Left lung (tissue), 4 donors: ENCODE measurements at regions not wholly inside any gene's neighbourhood (a gene's known extent, or its start where the extent isn't known, plus 50 kb on each side); places are given as distances from the start of the nearest gene placed in this dataset.
A peak's percentile ranks its signal among the peaks of the same experiment; 100 is the strongest.

Source experiments
- ATAC-seq: fragments of 200-7000 bp; cut with Tn5 transposase; one replicate; pipeline ENCODE4 v1.9.1; 2020; ENCODE audit warnings: moderate library complexity
- DNase-seq, 4 donors: peaks; one replicate each; pipeline ENCODE4 v3.0.0-alpha.2; 2013 to 2020
- H3K27ac ChIP-seq, 2 donors: fragments of 200-600 bp; sonication (generic) in 1 of 2; one replicate each; pipeline versions ENCODE4 v1.5.0 to v1.8.0; 2020 to 2021
- H3K27me3 ChIP-seq, 2 donors: fragments of 200-600 bp; sonication (generic) in 1 of 2; one replicate each; pipeline versions ENCODE4 v1.5.0 to v1.8.0; 2020 to 2021
- H3K36me3 ChIP-seq, 2 donors: fragments of 200-600 bp; sonication (generic) in 1 of 2; one replicate each; pipeline versions ENCODE4 v1.5.0 to v1.8.0; 2020 to 2021
- H3K4me1 ChIP-seq, 2 donors: fragments of 200-600 bp; one replicate each; pipeline ENCODE4 v1.8.0; 2021
- H3K4me3 ChIP-seq, 2 donors: fragments of 200-600 bp; sonication (generic) in 1 of 2; one replicate each; pipeline versions ENCODE4 v1.5.0 to v1.8.0; 2020 to 2021; ENCODE audit warnings: mild to moderate bottlenecking in 1 of 2
- H3K9me3 ChIP-seq, 2 donors: fragments of 200-600 bp; sonication (generic) in 1 of 2; one replicate each; pipeline versions ENCODE4 v1.5.0 to v1.8.0; 2020 to 2021
- intact Hi-C, 2 donors: fragments of 100-400 bp; cut with DNase I; formaldehyde crosslinking; loops; one replicate each; pipeline versions ENCODE4 v1.11.2 to v1.14.2; 2022
- TF ChIP-seq, protein P1 (sequence below), 2 donors: fragments of 200-600 bp; sonication (generic) in 1 of 2; IDR thresholded peaks; one replicate each; pipeline versions ENCODE4 v1.5.0 to v1.8.0; 2021; ENCODE audit warnings: antibody characterized with exemption in 2 of 2
- donor health status: DM: no; HTN: yes; CAD: no.
- donor health status: DM: no; HTN: no; CAD: no.

DNA sequence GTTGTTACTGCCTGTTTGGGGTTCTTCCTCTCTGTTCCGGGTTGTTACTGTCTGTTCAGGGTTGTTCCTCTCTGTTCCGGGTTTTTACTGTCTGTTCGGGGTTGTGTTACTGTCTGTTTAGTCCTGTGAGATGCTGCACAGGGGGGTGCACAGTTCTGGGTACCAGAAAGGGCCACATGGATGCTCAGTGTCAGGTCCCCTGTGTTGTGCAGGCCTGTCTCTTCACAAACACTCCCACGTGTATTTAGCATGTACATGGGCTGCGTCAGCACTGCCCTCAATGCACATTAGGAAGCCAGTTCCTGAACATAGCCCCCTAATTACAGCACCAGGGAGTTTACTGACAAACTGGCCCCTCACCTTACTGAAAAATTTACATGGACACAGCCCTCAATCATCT, 118.5 kb downstream of the DLL1 start:
- DNase-seq: peak in 1 of 4 donors; percentile 10
- H3K36me3 ChIP-seq: no peaks in the 10 kb centered on the region
- ATAC-seq: no peak
- no peaks in the 10 kb centered on the region for H3K9me3 ChIP-seq
- no peaks in the 10 kb centered on the region for H3K4me1 ChIP-seq
- H3K27ac ChIP-seq: no peak overlapping the region
- TF ChIP-seq, protein P1, sequence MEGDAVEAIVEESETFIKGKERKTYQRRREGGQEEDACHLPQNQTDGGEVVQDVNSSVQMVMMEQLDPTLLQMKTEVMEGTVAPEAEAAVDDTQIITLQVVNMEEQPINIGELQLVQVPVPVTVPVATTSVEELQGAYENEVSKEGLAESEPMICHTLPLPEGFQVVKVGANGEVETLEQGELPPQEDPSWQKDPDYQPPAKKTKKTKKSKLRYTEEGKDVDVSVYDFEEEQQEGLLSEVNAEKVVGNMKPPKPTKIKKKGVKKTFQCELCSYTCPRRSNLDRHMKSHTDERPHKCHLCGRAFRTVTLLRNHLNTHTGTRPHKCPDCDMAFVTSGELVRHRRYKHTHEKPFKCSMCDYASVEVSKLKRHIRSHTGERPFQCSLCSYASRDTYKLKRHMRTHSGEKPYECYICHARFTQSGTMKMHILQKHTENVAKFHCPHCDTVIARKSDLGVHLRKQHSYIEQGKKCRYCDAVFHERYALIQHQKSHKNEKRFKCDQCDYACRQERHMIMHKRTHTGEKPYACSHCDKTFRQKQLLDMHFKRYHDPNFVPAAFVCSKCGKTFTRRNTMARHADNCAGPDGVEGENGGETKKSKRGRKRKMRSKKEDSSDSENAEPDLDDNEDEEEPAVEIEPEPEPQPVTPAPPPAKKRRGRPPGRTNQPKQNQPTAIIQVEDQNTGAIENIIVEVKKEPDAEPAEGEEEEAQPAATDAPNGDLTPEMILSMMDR (IDR thresholded peaks at IDR 0.05): no peak
- no peaks in the 10 kb centered on the region for H3K27me3 ChIP-seq
- intact Hi-C loops: no loop called here
- H3K4me3 ChIP-seq: no peak overlapping the region

DNA sequence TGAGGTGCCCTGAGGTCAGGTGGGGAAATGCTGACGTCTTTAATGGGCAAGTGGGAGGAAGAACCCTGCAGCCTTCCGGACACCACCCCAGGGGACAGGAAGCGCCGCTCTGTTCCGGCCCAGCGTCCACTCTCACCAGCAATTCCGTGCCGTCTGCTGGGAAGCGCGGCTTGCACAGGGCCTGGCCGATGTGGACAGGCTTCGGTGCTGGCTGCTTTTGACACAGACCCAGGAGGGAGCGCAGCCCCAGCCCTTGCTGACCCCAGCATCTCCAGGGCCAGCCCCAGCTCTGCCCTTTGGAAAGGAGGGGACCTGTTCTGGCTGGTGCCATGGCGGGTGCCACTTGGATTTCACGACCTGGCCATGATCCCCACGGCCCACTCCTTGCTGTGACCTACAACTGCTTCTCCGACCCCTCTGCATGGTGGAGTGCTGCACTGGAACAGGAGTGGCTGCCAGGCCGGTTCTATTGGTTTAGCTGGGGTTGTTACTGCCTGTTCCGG, 123.2 kb downstream of the DLL1 start:
- Histone ChIP-seq H3K27ac (peak overlapping the region in 1 of 2 donors; percentile 68), H3K36me3 (no peaks in the 10 kb centered on the region), H3K4me3 (peak overlapping the region in 1 of 2 donors; percentile 37), H3K9me3 (no peaks in the 10 kb centered on the region), H3K4me1 (no peaks in the 10 kb centered on the region), H3K27me3 (no peaks in the 10 kb centered on the region)
- TF ChIP-seq, protein P1 (IDR thresholded peaks at IDR 0.05): no peak
- intact Hi-C loops: no loop called here
- DNase-seq (peak in 1 of 4 donors; percentile 61), ATAC-seq (no peak)

DNA sequence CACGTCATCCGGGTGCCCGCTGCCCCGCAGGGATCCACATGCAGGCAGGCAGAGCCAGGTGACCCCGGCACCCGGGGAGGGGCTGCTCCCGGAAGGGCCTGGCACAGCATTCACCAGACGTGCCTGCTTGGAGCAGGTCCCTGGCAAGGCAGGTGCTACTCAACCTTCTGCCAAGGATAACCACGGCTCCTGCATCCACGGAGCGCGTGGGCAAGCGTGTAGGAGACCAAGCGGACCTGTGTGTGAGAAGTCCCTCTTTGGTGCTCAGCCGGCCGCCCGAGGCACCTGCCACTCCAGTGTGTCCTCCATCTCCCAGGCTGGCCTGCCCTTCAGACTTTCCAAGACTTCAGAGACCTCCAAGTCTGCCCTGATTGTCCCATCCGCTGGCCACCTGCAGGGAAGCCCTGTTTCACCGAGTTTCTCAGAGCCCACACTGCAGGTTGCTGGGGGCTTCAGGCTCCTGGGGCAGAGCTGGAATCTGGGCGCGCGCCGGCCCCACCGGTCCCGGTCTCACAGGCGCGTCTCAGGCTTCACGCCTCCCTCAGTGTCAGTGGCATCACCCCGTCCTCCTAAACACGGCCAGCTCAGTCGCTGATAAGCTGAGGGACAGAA, 124.3 kb downstream of the DLL1 start:
- intact Hi-C loops: no loop called here
- DNase-seq (peak in 1 of 4 donors; percentile 69), ATAC-seq (no peak)
- H3K27me3 ChIP-seq: no peaks in the 10 kb centered on the region
- no peaks in the 10 kb centered on the region for H3K36me3 ChIP-seq
- TF ChIP-seq, protein P1 (IDR thresholded peaks at IDR 0.05): no peak
- no peak overlapping the region for H3K4me3 ChIP-seq
- no peak overlapping the region for H3K27ac ChIP-seq
- no peaks in the 10 kb centered on the region for H3K9me3 ChIP-seq
- H3K4me1 ChIP-seq: no peaks in the 10 kb centered on the region

DNA sequence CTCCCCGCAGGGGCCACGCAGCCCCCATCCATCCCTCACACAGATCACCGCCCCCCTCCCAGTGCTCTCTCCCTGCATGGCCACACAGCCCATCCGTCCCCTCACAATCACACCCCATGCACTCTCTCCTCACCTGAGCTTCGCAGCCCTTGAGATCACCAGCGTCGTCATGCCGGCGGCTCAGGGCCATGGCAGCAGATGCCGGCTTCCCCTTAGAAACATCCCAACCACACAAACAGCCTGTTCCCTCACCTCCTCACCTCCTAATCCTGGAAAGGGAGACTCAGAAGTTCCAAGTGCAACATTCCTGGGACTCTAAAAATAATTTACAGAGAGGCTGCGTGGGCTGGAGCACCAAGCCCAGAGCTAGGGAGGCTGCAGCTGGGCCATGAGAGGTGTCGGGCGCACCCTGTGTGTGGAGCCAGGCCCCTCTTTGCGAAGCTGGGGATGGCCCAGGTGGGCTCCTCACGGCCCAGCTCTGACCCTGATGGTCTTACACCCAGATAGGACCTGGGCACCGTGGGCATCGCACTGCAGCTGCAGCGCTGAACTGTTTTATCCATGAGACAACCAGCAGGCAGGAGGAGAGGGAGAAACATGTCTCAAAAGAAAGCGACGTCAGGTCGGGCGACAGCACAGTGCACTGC, 125.3 kb downstream of the DLL1 start:
- no peak overlapping the region for H3K4me3 ChIP-seq
- DNase-seq (peak in 2 of 4 donors; percentile 28 to 75), ATAC-seq (no peak)
- no peaks in the 10 kb centered on the region for H3K4me1 ChIP-seq
- no peak overlapping the region for H3K27ac ChIP-seq
- TF ChIP-seq, protein P1 (IDR thresholded peaks at IDR 0.05): no peak
- H3K9me3 ChIP-seq: no peaks in the 10 kb centered on the region
- intact Hi-C loops: no loop called here
- H3K36me3 ChIP-seq: no peaks in the 10 kb centered on the region
- no peaks in the 10 kb centered on the region for H3K27me3 ChIP-seq

DNA sequence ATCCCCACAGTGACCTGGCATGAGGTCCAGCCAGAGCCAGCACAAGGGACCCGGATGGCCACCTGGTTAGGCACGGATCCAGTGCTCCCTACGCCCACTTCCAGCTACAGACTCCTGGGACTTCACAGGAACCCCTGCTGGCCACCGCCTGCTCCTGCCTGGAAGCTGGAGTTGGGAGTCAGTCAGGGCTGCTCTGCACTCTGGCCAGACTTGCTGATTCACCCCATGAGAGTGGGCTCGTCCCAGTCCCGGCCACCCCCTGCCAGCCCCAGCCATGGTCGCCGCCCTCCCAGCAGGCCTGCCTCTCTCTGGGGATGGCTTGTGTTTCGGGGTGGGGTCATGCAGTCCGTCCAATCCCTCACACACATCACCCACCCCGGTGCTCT, 125.8 kb downstream of the DLL1 start:
- Histone ChIP-seq H3K36me3 (no peaks in the 10 kb centered on the region), H3K4me3 (no peak overlapping the region), H3K4me1 (no peaks in the 10 kb centered on the region), H3K9me3 (no peaks in the 10 kb centered on the region), H3K27ac (no peak overlapping the region), H3K27me3 (no peaks in the 10 kb centered on the region)
- TF ChIP-seq, protein P1 (IDR thresholded peaks at IDR 0.05): no peak
- ATAC-seq: no peak
- DNase-seq: peak in 1 of 4 donors; percentile 68
- intact Hi-C loops: no loop called here
